ENCODE measurements at regions not wholly inside any gene's neighbourhood (a gene's known extent, or its start where the extent isn't known, plus 50 kb on each side); places are given as distances from the start of the nearest gene placed in this dataset.

DNA sequence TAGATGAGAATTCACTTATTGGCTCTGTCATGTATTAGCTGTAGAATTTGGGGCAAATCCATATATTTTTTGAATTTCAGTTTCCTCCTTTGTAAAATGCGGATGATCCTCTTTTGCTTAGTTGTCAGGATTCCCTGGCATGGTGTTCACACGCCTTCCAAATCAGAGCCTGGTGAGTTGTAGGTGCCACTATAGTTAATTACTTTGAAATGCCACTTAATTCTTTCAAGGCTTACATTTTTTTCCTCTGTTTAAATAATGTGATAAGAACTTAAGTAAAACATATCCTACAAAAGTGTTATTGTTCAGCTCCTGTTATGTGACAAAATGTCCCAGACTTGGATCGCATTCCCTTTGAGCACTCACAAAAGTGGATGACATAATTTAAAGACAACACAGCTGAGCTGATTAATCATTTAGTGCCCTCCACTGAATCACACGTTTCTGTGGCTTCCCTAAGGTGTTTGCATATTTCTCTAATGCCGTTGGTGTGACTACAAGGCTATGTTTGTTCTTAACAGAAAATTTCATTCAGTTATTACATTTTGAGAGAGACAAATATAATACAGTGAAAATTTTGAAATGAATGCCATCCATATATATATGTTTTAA lies 471.2 kb upstream of the CHST9 start:
- Histone ChIP-seq H3K27me3 (ENCODE audit: control insufficient read depth in 2 of 2, insufficient read depth in 2 of 2, low read length in 2 of 2) (peaks cover 0 to 2% of the 10 kb centered on the region in 2 experiments), H3K4me2 (ENCODE audit: insufficient read depth, low read length) (no peak overlapping the region), H3K9me1 (replicated peaks; ENCODE audit: control insufficient read depth, extremely low read depth, insufficient read depth, low read length) (no peaks in the 10 kb centered on the region), H3K9ac (replicated peaks; ENCODE audit: extremely low read depth, insufficient read depth, low read length) (no peak overlapping the region), H4K20me1 (replicated peaks; ENCODE audit: control insufficient read depth, extremely low read depth, insufficient read depth, low read length) (no peaks in the 10 kb centered on the region), H3K4me1 (ENCODE audit: control insufficient read depth, extremely low read depth, insufficient read depth, low read length) (no peaks in the 10 kb centered on the region), H3K79me2 (ENCODE audit: control insufficient read depth, insufficient read depth, low read length) (no peaks in the 10 kb centered on the region), H2AFZ (ENCODE audit: low read depth, low read length) (no peak overlapping the region), H3K27ac (ENCODE audit: insufficient read depth, low read depth, low read length) (no peak overlapping the region), H3K4me3 (replicated peaks in 1 of 3; ENCODE audit: insufficient read depth in 1 of 3, low read depth in 1 of 3, low read length in 3 of 3) (no peak overlapping the region), H3K36me3 (ENCODE audit: control insufficient read depth in 2 of 2, extremely low read depth in 1 of 2, insufficient read depth in 2 of 2, low read length in 2 of 2) (no peaks in the 10 kb centered on the region), H3K9me3 (replicated peaks; ENCODE audit: control insufficient read depth, insufficient read depth, low read length) (no peaks in the 10 kb centered on the region)
- CTCF ChIA-PET = interaction anchor here (1.4 kb wide), 1 partner anchor 51 kb away, joined by 5 read pairs; no protein-coding TSS in a partner anchor
- dilution Hi-C loops (cut with MboI; ENCODE audit: extremely low pct_ligation_motif_present, low sequenced_read_pairs) (no loop called here), intact Hi-C loops (cut with micrococcal nuclease) (no loop called here)
- DNase-seq (ENCODE audit: low read depth, low spot score) = no peak
- no TSS peak for BruUV-seq (replicated peaks)
- FAIRE-seq = no peak
- no peak for TF ChIP-seq MYC (IDR thresholded peaks at IDR 0.05; ENCODE audit: low read depth, low read length)
- TF ChIP-seq GATA2 (IDR thresholded peaks at IDR 0.05; ENCODE audit: insufficient read depth, insufficient read length, low read depth, low read length) = no peak
- no peak for TF ChIP-seq POLR2A (IDR thresholded peaks at IDR 0.05; ENCODE audit: low read depth, low read length)
- TF ChIP-seq, protein P1, sequence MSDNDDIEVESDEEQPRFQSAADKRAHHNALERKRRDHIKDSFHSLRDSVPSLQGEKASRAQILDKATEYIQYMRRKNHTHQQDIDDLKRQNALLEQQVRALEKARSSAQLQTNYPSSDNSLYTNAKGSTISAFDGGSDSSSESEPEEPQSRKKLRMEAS (IDR thresholded peaks at IDR 0.05; ENCODE audit: insufficient read depth, insufficient read length) = no peak
- no peak for TF ChIP-seq JUN (IDR thresholded peaks at IDR 0.05; ENCODE audit: borderline replicate concordance, insufficient read depth, insufficient read length, low read depth)
- no peak for TF ChIP-seq EZH2 (IDR thresholded peaks at IDR 0.05; ENCODE audit: borderline replicate concordance, low read depth, low read length, severe bottlenecking)
- TF ChIP-seq FOS (IDR thresholded peaks at IDR 0.05; ENCODE audit: borderline replicate concordance, insufficient read depth, low read length) = no peak
- no peak for TF ChIP-seq POLR2AphosphoS5 (IDR thresholded peaks at IDR 0.05; ENCODE audit: insufficient read depth, low read depth, low read length)
- TF ChIP-seq, protein P2, sequence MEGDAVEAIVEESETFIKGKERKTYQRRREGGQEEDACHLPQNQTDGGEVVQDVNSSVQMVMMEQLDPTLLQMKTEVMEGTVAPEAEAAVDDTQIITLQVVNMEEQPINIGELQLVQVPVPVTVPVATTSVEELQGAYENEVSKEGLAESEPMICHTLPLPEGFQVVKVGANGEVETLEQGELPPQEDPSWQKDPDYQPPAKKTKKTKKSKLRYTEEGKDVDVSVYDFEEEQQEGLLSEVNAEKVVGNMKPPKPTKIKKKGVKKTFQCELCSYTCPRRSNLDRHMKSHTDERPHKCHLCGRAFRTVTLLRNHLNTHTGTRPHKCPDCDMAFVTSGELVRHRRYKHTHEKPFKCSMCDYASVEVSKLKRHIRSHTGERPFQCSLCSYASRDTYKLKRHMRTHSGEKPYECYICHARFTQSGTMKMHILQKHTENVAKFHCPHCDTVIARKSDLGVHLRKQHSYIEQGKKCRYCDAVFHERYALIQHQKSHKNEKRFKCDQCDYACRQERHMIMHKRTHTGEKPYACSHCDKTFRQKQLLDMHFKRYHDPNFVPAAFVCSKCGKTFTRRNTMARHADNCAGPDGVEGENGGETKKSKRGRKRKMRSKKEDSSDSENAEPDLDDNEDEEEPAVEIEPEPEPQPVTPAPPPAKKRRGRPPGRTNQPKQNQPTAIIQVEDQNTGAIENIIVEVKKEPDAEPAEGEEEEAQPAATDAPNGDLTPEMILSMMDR (IDR thresholded peaks at IDR 0.05; ENCODE audit: extremely low read depth in 1 of 2, insufficient read depth in 1 of 2, low read depth in 1 of 2, low read length in 2 of 2) = no peak
- POLR2A ChIA-PET = no interaction called here
